ENCODE measurements at regions not wholly inside any gene's neighbourhood (a gene's known extent, or its start where the extent isn't known, plus 50 kb on each side); places are given as distances from the start of the nearest gene placed in this dataset.

DNA sequence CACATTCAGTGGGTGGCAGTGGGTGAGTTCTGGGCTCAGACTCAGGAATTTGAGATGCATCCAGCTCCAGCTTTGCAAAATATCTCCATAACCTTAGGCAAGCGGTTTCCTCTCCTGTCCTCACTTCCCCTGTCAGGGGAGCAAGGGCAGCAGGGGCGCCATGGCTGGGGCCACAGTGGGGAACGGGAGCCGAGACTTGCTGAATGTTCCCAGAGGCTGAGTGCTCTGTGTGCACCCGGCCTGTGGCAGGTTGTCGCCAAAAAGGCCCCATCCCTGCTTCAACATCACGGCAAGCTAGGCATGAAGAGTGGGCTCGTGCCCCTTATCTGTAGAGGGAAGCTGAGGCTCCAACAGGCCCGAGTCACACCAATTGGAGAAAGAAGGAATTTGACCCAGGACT is 268.8 kb downstream of the NSG2 start:
- Histone ChIP-seq H3K27me3 (replicated peaks; ENCODE audit: control insufficient read depth, insufficient read depth, low read length) (no peaks in the 10 kb centered on the region; the same call in none of the 2 replicates), H3K36me3 (ENCODE audit: control insufficient read depth, insufficient read depth, low read length) (no peaks in the 10 kb centered on the region), H3K4me3 (replicated peaks; ENCODE audit: low read depth, low read length) (no peak overlapping the region)
- TF ChIP-seq, protein P1, sequence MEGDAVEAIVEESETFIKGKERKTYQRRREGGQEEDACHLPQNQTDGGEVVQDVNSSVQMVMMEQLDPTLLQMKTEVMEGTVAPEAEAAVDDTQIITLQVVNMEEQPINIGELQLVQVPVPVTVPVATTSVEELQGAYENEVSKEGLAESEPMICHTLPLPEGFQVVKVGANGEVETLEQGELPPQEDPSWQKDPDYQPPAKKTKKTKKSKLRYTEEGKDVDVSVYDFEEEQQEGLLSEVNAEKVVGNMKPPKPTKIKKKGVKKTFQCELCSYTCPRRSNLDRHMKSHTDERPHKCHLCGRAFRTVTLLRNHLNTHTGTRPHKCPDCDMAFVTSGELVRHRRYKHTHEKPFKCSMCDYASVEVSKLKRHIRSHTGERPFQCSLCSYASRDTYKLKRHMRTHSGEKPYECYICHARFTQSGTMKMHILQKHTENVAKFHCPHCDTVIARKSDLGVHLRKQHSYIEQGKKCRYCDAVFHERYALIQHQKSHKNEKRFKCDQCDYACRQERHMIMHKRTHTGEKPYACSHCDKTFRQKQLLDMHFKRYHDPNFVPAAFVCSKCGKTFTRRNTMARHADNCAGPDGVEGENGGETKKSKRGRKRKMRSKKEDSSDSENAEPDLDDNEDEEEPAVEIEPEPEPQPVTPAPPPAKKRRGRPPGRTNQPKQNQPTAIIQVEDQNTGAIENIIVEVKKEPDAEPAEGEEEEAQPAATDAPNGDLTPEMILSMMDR (IDR thresholded peaks at IDR 0.05; ENCODE audit: insufficient read depth, low read length, poor library complexity, severe bottlenecking), result no peak
- no peak for DNase-seq (ENCODE audit: extremely low read depth, insufficient read length)

DNA sequence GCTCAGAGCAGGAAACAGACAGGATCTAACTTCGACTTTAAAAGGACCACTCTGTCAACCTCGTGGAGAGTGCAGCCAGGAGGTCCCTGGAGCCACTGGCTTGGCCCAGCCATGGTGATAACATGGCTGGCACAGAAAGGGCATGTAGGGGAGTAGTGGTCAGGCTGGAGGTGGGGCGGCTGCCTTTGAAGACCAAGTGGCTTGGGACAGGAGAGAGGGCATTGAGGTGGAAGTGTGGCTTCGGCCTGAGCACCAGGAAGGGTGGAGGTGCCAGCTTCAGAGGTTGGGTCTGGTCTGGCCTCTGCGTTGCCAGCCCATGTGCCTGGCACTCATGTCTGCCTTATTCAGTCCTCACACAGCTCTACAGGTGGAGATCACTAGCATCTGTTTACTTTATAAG is 270.0 kb downstream of the NSG2 start:
- H3K27me3 ChIP-seq (replicated peaks; ENCODE audit: control insufficient read depth, insufficient read depth, low read length), result no peaks in the 10 kb centered on the region; the same call in none of the 2 replicates
- no peak for DNase-seq (ENCODE audit: extremely low read depth, insufficient read length)
- no peaks in the 10 kb centered on the region for H3K36me3 ChIP-seq (ENCODE audit: control insufficient read depth, insufficient read depth, low read length)
- TF ChIP-seq, protein P1 (IDR thresholded peaks at IDR 0.05; ENCODE audit: insufficient read depth, low read length, poor library complexity, severe bottlenecking), result no peak
- H3K4me3 ChIP-seq (replicated peaks; ENCODE audit: low read depth, low read length), result no peak overlapping the region

DNA sequence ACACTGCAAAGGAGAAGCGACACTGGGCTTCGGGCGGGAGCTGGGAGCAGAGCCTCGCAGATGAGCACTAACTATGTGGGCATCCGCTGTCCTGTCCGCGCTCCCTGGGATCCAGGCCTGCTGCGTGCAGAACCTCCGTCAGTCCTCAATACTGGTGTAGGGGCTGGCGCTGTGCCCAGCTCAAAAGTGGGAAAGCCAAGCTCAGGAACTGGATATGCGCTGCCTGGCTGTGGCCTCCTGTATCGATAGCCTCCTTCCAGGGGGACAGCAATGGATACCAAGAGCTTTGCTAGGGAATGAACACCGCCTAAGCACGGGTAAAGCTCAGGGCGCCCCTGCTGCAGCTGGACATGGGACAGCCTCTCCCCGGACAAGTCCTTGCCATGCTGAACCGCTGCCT is 270.4 kb downstream of the NSG2 start:
- H3K4me3 ChIP-seq (replicated peaks; ENCODE audit: low read depth, low read length), result no peak overlapping the region
- TF ChIP-seq, protein P1 (IDR thresholded peaks at IDR 0.05; ENCODE audit: insufficient read depth, low read length, poor library complexity, severe bottlenecking), result no peak
- no peak for DNase-seq (ENCODE audit: extremely low read depth, insufficient read length)

DNA sequence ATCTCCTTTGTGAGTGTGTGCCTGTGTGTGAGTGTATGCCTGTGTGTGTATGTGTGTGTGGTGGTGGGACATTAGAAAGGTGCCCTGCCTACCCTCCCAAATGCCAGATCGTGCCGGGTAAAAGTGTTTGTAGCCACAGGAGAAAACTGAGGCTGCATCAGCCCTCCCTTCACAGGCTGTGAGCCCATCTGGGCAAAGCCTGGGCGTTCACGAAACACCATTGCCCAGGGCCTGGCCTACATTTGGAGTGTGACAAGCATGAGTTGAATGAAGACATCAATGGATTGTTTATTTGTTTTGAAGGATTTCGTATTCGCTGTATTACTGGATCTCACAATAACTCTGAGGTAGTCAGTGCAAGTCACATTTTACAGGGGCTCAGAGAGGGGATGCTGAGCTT is 270.8 kb downstream of the NSG2 start:
- Histone ChIP-seq H3K27me3 (replicated peaks; ENCODE audit: control insufficient read depth, insufficient read depth, low read length) (no peaks in the 10 kb centered on the region; the same call in none of the 2 replicates), H3K4me3 (replicated peaks; ENCODE audit: low read depth, low read length) (no peak overlapping the region), H3K36me3 (ENCODE audit: control insufficient read depth, insufficient read depth, low read length) (no peaks in the 10 kb centered on the region)
- TF ChIP-seq, protein P1 (IDR thresholded peaks at IDR 0.05; ENCODE audit: insufficient read depth, low read length, poor library complexity, severe bottlenecking), result no peak
- no peak for DNase-seq (ENCODE audit: extremely low read depth, insufficient read length)

More for the DNA sequence above, 270.4 kb downstream of the NSG2 start:
- Histone ChIP-seq H3K36me3 (ENCODE audit: control insufficient read depth, insufficient read depth, low read length) (no peaks in the 10 kb centered on the region), H3K27me3 (replicated peaks; ENCODE audit: control insufficient read depth, insufficient read depth, low read length) (no peaks in the 10 kb centered on the region; the same call in none of the 2 replicates)

DNA sequence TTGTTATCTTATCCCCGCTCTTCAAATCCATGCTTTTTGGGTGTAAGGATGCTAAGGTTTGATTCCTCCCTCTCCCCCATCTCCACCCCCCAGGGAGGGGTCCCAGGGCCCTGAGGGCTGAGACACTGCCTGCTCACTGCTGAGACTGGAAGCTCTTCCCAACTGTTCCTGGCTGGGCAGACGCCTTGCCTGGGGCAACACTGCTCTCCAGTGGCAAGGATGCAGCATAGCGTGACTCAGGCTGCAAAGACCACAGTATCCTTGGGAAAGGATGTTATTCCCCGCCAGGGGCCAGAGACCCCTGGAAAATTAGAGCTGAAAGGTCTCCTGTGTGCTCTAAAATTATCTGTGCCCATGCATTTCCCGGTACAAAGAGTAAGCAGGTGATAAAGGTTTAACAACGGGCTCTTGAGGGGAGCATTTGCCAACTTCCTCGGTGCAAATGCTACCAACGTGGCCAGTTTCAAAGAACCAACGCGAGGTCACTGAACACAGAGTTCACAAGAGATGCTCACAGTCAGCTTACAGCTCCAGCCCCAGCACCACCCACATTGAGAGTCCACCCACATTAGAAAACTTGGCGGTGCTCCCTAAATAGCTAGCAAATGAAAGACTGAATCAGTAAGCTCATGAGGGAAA is 271.9 kb downstream of the NSG2 start:
- H3K4me3 ChIP-seq (replicated peaks; ENCODE audit: low read depth, low read length), result no peak overlapping the region
- no peaks in the 10 kb centered on the region; the same call in none of the 2 replicates for H3K27me3 ChIP-seq (replicated peaks; ENCODE audit: control insufficient read depth, insufficient read depth, low read length)
- TF ChIP-seq, protein P1 (IDR thresholded peaks at IDR 0.05; ENCODE audit: insufficient read depth, low read length, poor library complexity, severe bottlenecking), result peak; percentile 81
- H3K36me3 ChIP-seq (ENCODE audit: control insufficient read depth, insufficient read depth, low read length), result no peaks in the 10 kb centered on the region
- no peak for DNase-seq (ENCODE audit: extremely low read depth, insufficient read length)

Measured in GM06990 (cell line).